Pancreas (tissue), 10 donors: ENCODE measurements at regions not wholly inside any gene's neighbourhood (a gene's known extent, or its start where the extent isn't known, plus 50 kb on each side); places are given as distances from the start of the nearest gene placed in this dataset.
"Not testable (repeated sequence)": the region's sequence is repeated elsewhere in the genome, so short reads cannot be mapped to it uniquely, and the experiment has no call there.

Source experiments
- ATAC-seq, 4 donors: fragments of 200-7000 bp; cut with Tn5 transposase; one replicate each; pipeline versions ENCODE4 v1.8.0 to v1.9.1; 2020; ENCODE audit warnings: mild to moderate bottlenecking in 4 of 4, moderate library complexity in 4 of 4
- DNase-seq, 6 donors: peaks; one replicate each; pipeline ENCODE4 v3.0.0-alpha.2; 2020
- FAIRE-seq: peaks from 2 replicates; lab custom pipeline; 2012; peaks lifted over from hg19 to GRCh38; lab: Jason Lieb, UNC
- H3K27ac ChIP-seq, 4 donors: fragments of 200-600 bp; sonication (generic); 1 replicate in 3 of 4; 2 replicates in 1 of 4; pipeline versions ENCODE4 v1.5.0 to v1.8.0; 2020
- H3K27me3 ChIP-seq, 4 donors: fragments of 200-600 bp; one replicate each; pipeline ENCODE4 v1.8.0; 2021
- H3K36me3 ChIP-seq, 3 donors: fragments of 200-600 bp; sonication (generic) in 1 of 3; one replicate each; pipeline versions ENCODE4 v1.5.0 to v1.8.0; 2020 to 2021
- H3K4me1 ChIP-seq, 3 donors: fragments of 200-600 bp; one replicate each; pipeline ENCODE4 v1.8.0; 2021
- H3K4me3 ChIP-seq, 4 donors: fragments of 200-600 bp; sonication (generic) in 2 of 4; one replicate each; pipeline versions ENCODE4 v1.5.0 to v1.8.0; 2020 to 2021
- H3K9me3 ChIP-seq, 4 donors: fragments of 200-600 bp; one replicate each; pipeline ENCODE4 v1.8.0; 2021
- CTCF ChIP-seq, 4 donors: fragments of 200-600 bp; sonication (generic) in 3 of 4; IDR thresholded peaks; one replicate each; pipeline versions ENCODE4 v1.5.0 to v1.8.0; 2021; ENCODE audit warnings: antibody characterized with exemption in 4 of 4
- WGBS, 2 donors: extraction: QIAGEN DNeasy Blood & Tissue Kit; methylation state at CpG; one replicate each; pipeline ENCODE4 v1.1.7; 2013; 5-methylcytosine and 5-hydroxymethylcytosine counted together
- intact Hi-C, 3 donors: fragments of 100-400 bp; cut with DNase I; formaldehyde crosslinking; loops; one replicate each; pipeline versions ENCODE4 v1.11.1 to v1.14.2; 2022
- donor health status: healthy with polysubstance abuse.
- donor health status: DM: no; HTN: no; CAD: no; lungs with moderate emphysema.
- donor health status: DM: no; HTN: no; CAD: no.
- donor health status: control.
- donor health status: control.
- donor health status: Bipolar disorder and iron deficiency.
- donor health status: DM: yes; HTN: yes; CAD: no.
- donor health status: DM: no; HTN: no; CAD: no.
- donor health status: DM: no; HTN: no; CAD: no.
- donor health status: DM: yes; HTN: yes; CAD: no.

- 39 to 45% methylated on average over 3 of the region's 3 CpGs for WGBS, 2 donors
- FAIRE-seq (no peak), ATAC-seq (no peak), DNase-seq (no peak)
- no peak overlapping the region for H3K4me3 ChIP-seq
- H3K27ac ChIP-seq, result no peak overlapping the region
- intact Hi-C loops, result no loop called here
- H3K4me1 ChIP-seq, result no peaks in the 10 kb centered on the region
- no peaks in the 10 kb centered on the region for H3K27me3 ChIP-seq
- TF ChIP-seq CTCF (IDR thresholded peaks at IDR 0.05), result no peak
- H3K9me3 ChIP-seq, result no peaks in the 10 kb centered on the region
- H3K36me3 ChIP-seq, result no peaks in the 10 kb centered on the region
These were observed 1813.6 kb upstream of the DEFB115 start for GRCh38 chr20:29443819-29444218.

GRCh38 chr20:29445050-29445907, 1812.2 kb upstream of the DEFB115 start:
- H3K4me3 ChIP-seq, result peak overlapping the region in 1 of 4 donors; percentile 9
- 9 to 37% methylated on average over 28 of the region's 28 CpGs for WGBS, 2 donors
- ATAC-seq, result peak; percentile 85 to 99 (median 98)
- FAIRE-seq, H3K27ac ChIP-seq, H3K36me3 ChIP-seq, H3K9me3 ChIP-seq, intact Hi-C loops, H3K27me3 ChIP-seq, H3K4me1 ChIP-seq: not testable (repeated sequence)
- peak in 5 of 6 donors; percentile 34 to 78 (median 65) for DNase-seq

GRCh38 chr20:29447517-29448484, 1809.7 kb upstream of the DEFB115 start:
- H3K9me3 ChIP-seq, H3K27ac ChIP-seq, H3K27me3 ChIP-seq, H3K4me1 ChIP-seq, H3K4me3 ChIP-seq, intact Hi-C loops, H3K36me3 ChIP-seq, ATAC-seq, FAIRE-seq: not testable (repeated sequence)
- peak in 1 of 6 donors; percentile 40 for DNase-seq
- 24 to 51% methylated on average over 49 to 52 of the region's 52 CpGs for WGBS, 2 donors

- FAIRE-seq (no peak), ATAC-seq (no peak), DNase-seq (peak in 1 of 6 donors; percentile 37)
- intact Hi-C loops, result no loop called here
- Histone ChIP-seq H3K4me1 (no peaks in the 10 kb centered on the region), H3K4me3 (no peak overlapping the region), H3K27ac (no peak overlapping the region), H3K36me3 (no peaks in the 10 kb centered on the region), H3K27me3 (no peaks in the 10 kb centered on the region), H3K9me3 (no peaks in the 10 kb centered on the region)
- TF ChIP-seq CTCF (IDR thresholded peaks at IDR 0.05), result no peak
- 68 to 76% methylated on average over 22 to 23 of the region's 23 CpGs for WGBS, 2 donors
These were observed 1808.5 kb upstream of the DEFB115 start for GRCh38 chr20:29448806-29449470.

- 49 to 57% methylated on average over 8 of the region's 8 CpGs for WGBS, 2 donors
- DNase-seq (no peak), ATAC-seq (no peak), FAIRE-seq (no peak)
- TF ChIP-seq CTCF (IDR thresholded peaks at IDR 0.05), result no peak
- no peaks in the 10 kb centered on the region for H3K36me3 ChIP-seq
- H3K4me3 ChIP-seq, result no peak overlapping the region
- no peaks in the 10 kb centered on the region for H3K27me3 ChIP-seq
- H3K9me3 ChIP-seq, result no peaks in the 10 kb centered on the region
- no peak overlapping the region for H3K27ac ChIP-seq
- H3K4me1 ChIP-seq, result no peaks in the 10 kb centered on the region
- intact Hi-C loops, result loop anchor here in 1 of 3 donors (10.0 kb wide), 1 partner anchor 83 kb away; no protein-coding TSS in a partner anchor
These were observed 1805.3 kb upstream of the DEFB115 start for GRCh38 chr20:29452186-29452585.

- 39 to 42% methylated on average over 7 of the region's 7 CpGs for WGBS, 2 donors
- H3K4me3 ChIP-seq, DNase-seq, ATAC-seq, H3K27ac ChIP-seq, H3K27me3 ChIP-seq, FAIRE-seq, H3K9me3 ChIP-seq, H3K36me3 ChIP-seq, H3K4me1 ChIP-seq: not testable (repeated sequence)
- intact Hi-C loops, result loop anchor here in 1 of 3 donors (10.0 kb wide), 1 partner anchor 78 kb away; no protein-coding TSS in a partner anchor
These were observed 1800.3 kb upstream of the DEFB115 start for GRCh38 chr20:29456987-29457693.
